AG04450 (cell line): ENCODE measurements at regions not wholly inside any gene's neighbourhood (a gene's known extent, or its start where the extent isn't known, plus 50 kb on each side); places are given as distances from the start of the nearest gene placed in this dataset.

Source experiments
- CTCF ChIA-PET: fragments of 300-600, 350-600 bp; formaldehyde crosslinking; extraction: SDS; loops from one replicate; lab custom pipeline; 2022; ENCODE audit warnings: antibody characterized with exemption, inconsistent platforms; lab: Charles Lee
- POLR2A ChIA-PET: fragments of 350-600 bp; formaldehyde crosslinking; extraction: SDS; loops from one replicate; lab custom pipeline; 2021; ENCODE audit warnings: antibody characterized with exemption, inconsistent platforms; lab: Yijun Ruan, JAX
- DNase-seq: peaks from one replicate; pipeline ENCODE4 v3.0.0-alpha.2; 2011; ENCODE audit warnings: low read depth, low spot score
- H3K27ac ChIP-seq: one replicate; pipeline ENCODE4 v1.5.1; 2012; ENCODE audit warnings: low read depth, low read length, control low read depth
- H3K27me3 ChIP-seq: one replicate; pipeline ENCODE4 v1.6.0; 2012; ENCODE audit warnings: low read length; ENCODE audit not compliant: control insufficient read depth, insufficient read depth
- H3K4me3 ChIP-seq: 2 replicates; pipeline ENCODE4 v1.5.1; 2011; ENCODE audit warnings: mild to moderate bottlenecking, low read depth, low read length, control low read depth
- H3K9me3 ChIP-seq: 2 replicates; pipeline ENCODE4 v1.5.1; 2012; ENCODE audit warnings: low read length; ENCODE audit not compliant: control insufficient read depth, insufficient read depth
- CTCF ChIP-seq: IDR thresholded peaks from 2 replicates; pipeline ENCODE4 v1.5.1; 2011; ENCODE audit warnings: low read depth, low read length, control low read depth, inconsistent platforms

DNA sequence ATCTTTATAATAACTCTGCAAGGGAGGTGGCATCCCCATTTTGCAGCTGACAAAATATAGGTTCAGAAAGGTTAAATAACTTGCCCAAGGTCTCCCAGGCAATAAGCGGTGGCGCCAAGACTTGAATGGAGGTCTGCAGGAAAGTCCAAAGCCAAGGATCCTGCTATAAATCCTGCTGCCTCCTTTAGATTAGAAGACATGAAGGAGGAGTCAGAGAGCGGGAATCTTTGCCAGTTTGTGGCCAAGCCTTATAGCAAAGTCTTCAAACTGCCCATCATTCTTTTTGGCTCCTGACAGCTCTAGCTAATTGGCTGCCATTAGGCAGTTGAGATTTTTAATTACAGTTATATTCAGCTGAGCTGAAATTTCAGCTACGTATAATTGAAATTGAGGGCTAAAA, 114.3 kb downstream of the C1D start:
- TF ChIP-seq CTCF, result no peak
- DNase-seq, result no peak
- Histone ChIP-seq H3K27ac (no peak overlapping the region), H3K9me3 (no peaks in the 10 kb centered on the region), H3K4me3 (no peak overlapping the region), H3K27me3 (peaks cover 5% of the 10 kb centered on the region)
- ChIA-PET POLR2A (no interaction called here), CTCF (interaction anchor here (0.5 kb wide), 1 partner anchor 1513 kb away, joined by 3 read pairs; no protein-coding TSS in a partner anchor)

GRCh38 chr2:67950018-67950417, 112.8 kb downstream of the C1D start:
- no peak for TF ChIP-seq CTCF
- POLR2A ChIA-PET, result no interaction called here
- CTCF ChIA-PET, result interaction anchor here (0.6 kb wide), 1 partner anchor 72 kb away, joined by 3 read pairs; no protein-coding TSS in a partner anchor

DNA sequence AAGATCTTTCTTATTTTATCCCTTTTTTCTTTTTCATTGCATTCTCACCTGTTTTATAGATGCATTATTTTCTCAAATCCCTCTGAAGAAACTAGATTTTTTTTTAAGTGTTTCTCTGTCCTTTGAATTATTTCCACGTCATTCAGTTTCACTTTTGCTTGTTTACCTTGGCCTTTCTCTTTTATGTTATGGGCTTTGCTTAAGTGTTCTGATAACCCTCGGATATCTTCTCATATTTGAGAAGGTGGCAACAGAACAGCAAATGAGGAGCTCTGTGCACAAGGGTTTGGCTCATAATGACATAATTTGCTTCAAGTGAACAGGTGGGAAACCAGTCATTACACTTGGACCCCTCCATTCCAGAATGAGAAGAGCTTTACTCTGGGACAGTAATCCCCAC, 111.9 kb downstream of the C1D start:
- CTCF ChIA-PET, result no interaction called here
- POLR2A ChIA-PET, result no interaction called here
- TF ChIP-seq CTCF, result no peak

More at GRCh38 chr2:67950018-67950417, 112.8 kb downstream of the C1D start:
- no peak for DNase-seq
- no peak overlapping the region for H3K4me3 ChIP-seq
- H3K9me3 ChIP-seq, result no peaks in the 10 kb centered on the region
- H3K27me3 ChIP-seq, result peaks cover 11% of the 10 kb centered on the region
- no peak overlapping the region for H3K27ac ChIP-seq

GRCh38 chr2:67952066-67952465, 110.7 kb downstream of the C1D start:
- ChIA-PET POLR2A (interaction anchor here (0.7 kb wide), 1 partner anchor 625 kb away, joined by 3 read pairs; no protein-coding TSS in a partner anchor), CTCF (no interaction called here)
- no peaks in the 10 kb centered on the region for H3K9me3 ChIP-seq
- no peak for TF ChIP-seq CTCF
- no peak overlapping the region for H3K27ac ChIP-seq
- H3K4me3 ChIP-seq, result no peak overlapping the region
- no peak for DNase-seq
- H3K27me3 ChIP-seq, result peaks cover 11% of the 10 kb centered on the region

More for the DNA sequence above, 111.9 kb downstream of the C1D start:
- Histone ChIP-seq H3K27me3 (peaks cover 11% of the 10 kb centered on the region), H3K4me3 (no peak overlapping the region), H3K9me3 (no peaks in the 10 kb centered on the region), H3K27ac (no peak overlapping the region)
- no peak for DNase-seq

DNA sequence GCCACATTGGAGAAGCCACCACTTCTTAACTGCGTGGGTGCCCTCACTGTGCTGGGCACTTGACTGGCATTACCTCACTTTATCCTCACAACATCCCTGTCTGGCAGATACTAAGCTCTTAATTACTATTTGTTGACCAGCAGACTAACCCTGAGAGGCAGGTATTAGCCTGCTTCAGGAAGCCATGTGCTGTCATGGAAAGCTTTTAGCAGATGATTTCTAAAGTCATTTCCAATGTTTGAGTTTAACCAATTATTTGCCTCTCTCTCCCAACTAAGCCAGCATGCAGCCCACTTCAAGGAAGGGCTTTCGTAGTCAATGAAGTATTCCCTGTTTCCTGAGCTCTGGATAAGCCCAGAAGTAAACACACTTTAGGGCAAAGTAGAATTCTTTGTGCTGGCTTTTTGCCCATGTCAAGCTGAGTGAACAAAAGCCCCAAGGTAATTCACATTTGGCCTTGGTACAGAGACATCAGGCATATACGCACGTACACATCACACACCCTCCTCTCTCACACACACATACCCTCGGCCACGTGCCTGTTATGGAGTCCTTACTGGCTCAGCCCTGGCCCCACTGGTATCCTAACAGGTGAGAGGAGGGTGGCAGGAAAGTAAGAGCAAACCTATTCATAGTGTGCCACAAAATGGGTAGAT, 108.6 kb downstream of the C1D start:
- no peak for DNase-seq
- no peak for TF ChIP-seq CTCF
- CTCF ChIA-PET, result no interaction called here
- H3K27me3 ChIP-seq, result peaks cover 17% of the 10 kb centered on the region
- H3K4me3 ChIP-seq, result no peak overlapping the region
- H3K27ac ChIP-seq, result no peak overlapping the region
- H3K9me3 ChIP-seq, result no peaks in the 10 kb centered on the region
- POLR2A ChIA-PET, result no interaction called here
